ENCODE measurements at regions not wholly inside any gene's neighbourhood (a gene's known extent, or its start where the extent isn't known, plus 50 kb on each side); places are given as distances from the start of the nearest gene placed in this dataset.

GRCh38 chr11:81497202-81497804 is 1236.4 kb downstream of the FAM181B start:
- peak; percentile 12 for DNase-seq (ENCODE audit: low read depth, low spot score)
- Histone ChIP-seq H3K4me1 (ENCODE audit: control insufficient read depth, insufficient read depth, low read length) (no peaks in the 10 kb centered on the region), H3K9me3 (ENCODE audit: control insufficient read depth, insufficient read depth, low read depth, low read length) (no peaks in the 10 kb centered on the region), H3K4me3 (ENCODE audit: low read depth in 2 of 2, low read length in 2 of 2) (no peak overlapping the region), H3K27ac (ENCODE audit: low read length) (no peak overlapping the region), H3K36me3 (ENCODE audit: control insufficient read depth, insufficient read depth, low read length) (no peaks in the 10 kb centered on the region), H3K27me3 (ENCODE audit: control insufficient read depth, insufficient read depth, low read length) (no peaks in the 10 kb centered on the region)
- BruUV-seq (replicated peaks): no TSS peak
- CTCF ChIA-PET: no interaction called here
- POLR2A ChIA-PET: no interaction called here
- TF ChIP-seq TCF7L2 (IDR thresholded peaks at IDR 0.05; ENCODE audit: low read depth, low read length) (no peak), CTCF (IDR thresholded peaks at IDR 0.05) (peak; percentile 76; the same call in 1 of the 2 replicates), REST (IDR thresholded peaks at IDR 0.05; ENCODE audit: insufficient read depth in 1 of 2, low read depth in 2 of 2, low read length in 1 of 2) (no peak), SIN3A (IDR thresholded peaks at IDR 0.05; ENCODE audit: borderline replicate concordance, insufficient read depth, low read depth, low read length) (no peak), POLR2AphosphoS5 (IDR thresholded peaks at IDR 0.05; ENCODE audit: low read depth, low read length) (no peak)
- no peak for ATAC-seq
- intact Hi-C loops (cut with micrococcal nuclease; ENCODE audit: unreplicated experiment): no loop called here
- in situ Hi-C loops (cut with HindIII; ENCODE audit: low pct_unique_long_range_greater_than_20kb, low sequenced_read_pairs): no loop called here

GRCh38 chr11:81496601-81497000 is 1237.1 kb downstream of the FAM181B start:
- CTCF ChIA-PET: interaction anchor here (0.6 kb wide), 1 partner anchor 1788 kb away, joined by 3 read pairs; no protein-coding TSS in a partner anchor
- H3K9me3 ChIP-seq (ENCODE audit: control insufficient read depth, insufficient read depth, low read depth, low read length): no peaks in the 10 kb centered on the region
- H3K4me3 ChIP-seq (ENCODE audit: low read depth in 2 of 2, low read length in 2 of 2): no peak overlapping the region
- H3K4me1 ChIP-seq (ENCODE audit: control insufficient read depth, insufficient read depth, low read length): no peaks in the 10 kb centered on the region
- no peak overlapping the region for H3K27ac ChIP-seq (ENCODE audit: low read length)
- intact Hi-C loops (cut with micrococcal nuclease; ENCODE audit: unreplicated experiment): no loop called here
- TF ChIP-seq CTCF (IDR thresholded peaks at IDR 0.05): no peak
- no peak for TF ChIP-seq REST (IDR thresholded peaks at IDR 0.05; ENCODE audit: insufficient read depth in 1 of 2, low read depth in 2 of 2, low read length in 1 of 2)
- TF ChIP-seq SIN3A (IDR thresholded peaks at IDR 0.05; ENCODE audit: borderline replicate concordance, insufficient read depth, low read depth, low read length): no peak
- TF ChIP-seq POLR2AphosphoS5 (IDR thresholded peaks at IDR 0.05; ENCODE audit: low read depth, low read length): no peak
- no peak for TF ChIP-seq TCF7L2 (IDR thresholded peaks at IDR 0.05; ENCODE audit: low read depth, low read length)
- POLR2A ChIA-PET: no interaction called here
- no TSS peak for BruUV-seq (replicated peaks)
- H3K36me3 ChIP-seq (ENCODE audit: control insufficient read depth, insufficient read depth, low read length): no peaks in the 10 kb centered on the region
- ATAC-seq (no peak), DNase-seq (ENCODE audit: low read depth, low spot score) (no peak)
- in situ Hi-C loops (cut with HindIII; ENCODE audit: low pct_unique_long_range_greater_than_20kb, low sequenced_read_pairs): no loop called here
- H3K27me3 ChIP-seq (ENCODE audit: control insufficient read depth, insufficient read depth, low read length): no peaks in the 10 kb centered on the region

Data from Panc1 (cell line).